Activated CD8-positive, alpha-beta T cell treated with anti-CD3 and anti-CD28 coated beads for 36 hours (primary cell): ENCODE measurements at regions not wholly inside any gene's neighbourhood (a gene's known extent, or its start where the extent isn't known, plus 50 kb on each side); places are given as distances from the start of the nearest gene placed in this dataset.

Experiments used
- ATAC-seq: fragments of 200-7000 bp; cut with Tn5 transposase; one replicate; pipeline ENCODE4 v1.10.0; 2021; ENCODE audit warnings: mild to moderate bottlenecking, moderate library complexity
- CTCF ChIA-PET: fragments of 350-600 bp; sonication (Branson Sonifier 250); formaldehyde crosslinking; loops from one replicate; lab custom pipeline; 2021; ENCODE audit warnings: antibody characterized with exemption; lab: Charles Lee
- POLR2A ChIA-PET: fragments of 350-600 bp; sonication (Branson Sonifier 250); formaldehyde crosslinking; loops from one replicate; lab custom pipeline; 2021; ENCODE audit warnings: antibody characterized with exemption; lab: Charles Lee
- DNase-seq: peaks from one replicate; pipeline ENCODE4 v3.0.0-alpha.2; 2020
- H3K27ac Mint-ChIP-seq: one replicate; pipeline ENCODE4 v1.8.0; 2021; ENCODE audit warnings: mild to moderate bottlenecking, mixed read lengths
- H3K27me3 Mint-ChIP-seq: one replicate; pipeline ENCODE4 v1.8.0; 2021; ENCODE audit warnings: mixed read lengths
- H3K36me3 Mint-ChIP-seq: one replicate; pipeline ENCODE4 v1.8.0; 2021; ENCODE audit warnings: low read depth, mixed read lengths
- H3K4me1 Mint-ChIP-seq: one replicate; pipeline ENCODE4 v1.8.0; 2021; ENCODE audit warnings: low read depth, mixed read lengths
- H3K4me3 Mint-ChIP-seq: one replicate; pipeline ENCODE4 v1.8.0; 2021; ENCODE audit warnings: mild to moderate bottlenecking, moderate library complexity, mixed read lengths
- H3K9me3 Mint-ChIP-seq: one replicate; pipeline ENCODE4 v1.8.0; 2021; ENCODE audit warnings: mixed read lengths
- CTCF ChIP-seq: fragments of 200-600 bp; IDR thresholded peaks from one replicate; pipeline ENCODE4 v1.8.0; 2022; ENCODE audit warnings: antibody characterized with exemption, mild to moderate bottlenecking
- intact Hi-C: fragments of 100-400 bp; cut with micrococcal nuclease; formaldehyde crosslinking; loops from one replicate; pipeline ENCODE4 v1.10.0; 2022

GRCh38 chr13:108102771-108103170 is 112.6 kb downstream of the LIG4 start:
- intact Hi-C loops: no loop called here
- ChIA-PET CTCF (no interaction called here), POLR2A (no interaction called here)
- H3K36me3 Mint-ChIP-seq: no peaks in the 10 kb centered on the region
- no peaks in the 10 kb centered on the region for H3K9me3 Mint-ChIP-seq
- no peak overlapping the region for H3K27ac Mint-ChIP-seq
- TF ChIP-seq CTCF: no peak
- ATAC-seq (no peak), DNase-seq (no peak)
- H3K4me3 Mint-ChIP-seq: no peak overlapping the region
- H3K27me3 Mint-ChIP-seq: peaks cover 3% of the 10 kb centered on the region
- H3K4me1 Mint-ChIP-seq: no peaks in the 10 kb centered on the region

- Mint-ChIP-seq H3K4me3 (no peak overlapping the region), H3K4me1 (peaks cover 6% of the 10 kb centered on the region), H3K27me3 (peaks cover 3% of the 10 kb centered on the region), H3K27ac (no peak overlapping the region), H3K36me3 (no peaks in the 10 kb centered on the region), H3K9me3 (no peaks in the 10 kb centered on the region)
- CTCF ChIA-PET: interaction anchor here (1.1 kb wide), 1 partner anchor 10 kb away, joined by 3 read pairs; no protein-coding TSS in a partner anchor
- POLR2A ChIA-PET: no interaction called here
- no peak for TF ChIP-seq CTCF
- no peak for DNase-seq
- intact Hi-C loops: no loop called here
- ATAC-seq: no peak
These were observed 118.9 kb downstream of the LIG4 start for GRCh38 chr13:108096301-108096915.

- Mint-ChIP-seq H3K36me3 (no peaks in the 10 kb centered on the region), H3K4me3 (no peak overlapping the region), H3K9me3 (no peaks in the 10 kb centered on the region), H3K27ac (no peak overlapping the region), H3K27me3 (peaks cover 3% of the 10 kb centered on the region), H3K4me1 (peaks cover 6% of the 10 kb centered on the region)
- ChIA-PET CTCF (interaction anchor here (1.0 kb wide), 1 partner anchor 8 kb away, joined by 4 read pairs; no protein-coding TSS in a partner anchor), POLR2A (no interaction called here)
- no peak for DNase-seq
- intact Hi-C loops: no loop called here
- ATAC-seq: no peak
- TF ChIP-seq CTCF: no peak
These were observed 120.3 kb downstream of the LIG4 start for GRCh38 chr13:108095036-108095435.

GRCh38 chr13:108093616-108094015 is 121.7 kb downstream of the LIG4 start:
- ChIA-PET CTCF (no interaction called here), POLR2A (no interaction called here)
- TF ChIP-seq CTCF: no peak
- Mint-ChIP-seq H3K4me3 (no peak overlapping the region), H3K4me1 (peaks cover 6% of the 10 kb centered on the region), H3K27me3 (no peaks in the 10 kb centered on the region), H3K9me3 (no peaks in the 10 kb centered on the region), H3K36me3 (no peaks in the 10 kb centered on the region), H3K27ac (no peak overlapping the region)
- DNase-seq: no peak
- ATAC-seq: no peak
- intact Hi-C loops: no loop called here

GRCh38 chr13:108087810-108088209 is 127.5 kb downstream of the LIG4 start:
- no peak for TF ChIP-seq CTCF
- no peaks in the 10 kb centered on the region for H3K36me3 Mint-ChIP-seq
- no peaks in the 10 kb centered on the region for H3K9me3 Mint-ChIP-seq
- ChIA-PET POLR2A (no interaction called here), CTCF (no interaction called here)
- intact Hi-C loops: no loop called here
- no peak overlapping the region for H3K4me3 Mint-ChIP-seq
- no peak for DNase-seq
- H3K27me3 Mint-ChIP-seq: no peaks in the 10 kb centered on the region
- no peak for ATAC-seq
- no peak overlapping the region for H3K27ac Mint-ChIP-seq
- H3K4me1 Mint-ChIP-seq: no peaks in the 10 kb centered on the region
